Neural cell (in vitro differentiated cells): ENCODE measurements at regions not wholly inside any gene's neighbourhood (a gene's known extent, or its start where the extent isn't known, plus 50 kb on each side); places are given as distances from the start of the nearest gene placed in this dataset.

Experiments
- CTCF ChIP-seq: fragments of 450-650 bp; IDR thresholded peaks from 2 replicates; pipeline ENCODE4 v1.5.1; 2014; ENCODE audit warnings: antibody characterized with exemption, mild to moderate bottlenecking, moderate library complexity; ENCODE audit not compliant: poor library complexity, severe bottlenecking
- EP300 ChIP-seq: fragments of 450-650 bp; conservative IDR thresholded peaks from 2 replicates; pipeline ENCODE4 v1.6.1; 2014; ENCODE audit warnings: antibody characterized with exemption, mild to moderate bottlenecking, moderate library complexity; ENCODE audit not compliant: poor library complexity, severe bottlenecking
- EZH2 ChIP-seq: fragments of 200-600, 300-800 bp; shearing (Covaris generic), sonication (generic); IDR thresholded peaks from 2 replicates; pipeline ENCODE4 v1.6.1; 2014; ENCODE audit warnings: antibody characterized with exemption, low read length, borderline replicate concordance, mild to moderate bottlenecking; ENCODE audit not compliant: insufficient read depth, poor library complexity, severe bottlenecking
- MXI1 ChIP-seq: fragments of 450-650 bp; conservative IDR thresholded peaks from 2 replicates; pipeline ENCODE4 v1.6.1; 2014; ENCODE audit warnings: antibody characterized with exemption, mild to moderate bottlenecking; ENCODE audit not compliant: poor library complexity, severe bottlenecking
- POLR2AphosphoS5 ChIP-seq: IDR thresholded peaks from 2 replicates; pipeline ENCODE4 v1.6.1; 2012
- RAD21 ChIP-seq: fragments of 450-650 bp; conservative IDR thresholded peaks from 2 replicates; pipeline ENCODE4 v1.6.1; 2014; ENCODE audit warnings: antibody characterized with exemption, mild to moderate bottlenecking, moderate library complexity
- REST ChIP-seq: IDR thresholded peaks from 2 replicates; pipeline ENCODE4 v1.6.1; 2012; ENCODE audit warnings: borderline replicate concordance
- SMC3 ChIP-seq: fragments of 450-650 bp; conservative IDR thresholded peaks from 2 replicates; pipeline ENCODE4 v1.6.1; 2014; ENCODE audit warnings: antibody characterized with exemption, mild to moderate bottlenecking, moderate library complexity; ENCODE audit not compliant: poor library complexity
- TAF1 ChIP-seq: IDR thresholded peaks from 2 replicates; pipeline ENCODE4 v1.6.1; 2012; ENCODE audit warnings: low read depth

- TF ChIP-seq CTCF (no peak), REST (no peak), EZH2 (no peak), POLR2AphosphoS5 (no peak), TAF1 (no peak), RAD21 (no peak), EP300 (no peak), SMC3 (no peak), MXI1 (no peak)
Measured at GRCh38 chr2:129378186-129378585, 601.3 kb upstream of the RAB6C start.
